ENCODE measurements at regions not wholly inside any gene's neighbourhood (a gene's known extent, or its start where the extent isn't known, plus 50 kb on each side); places are given as distances from the start of the nearest gene placed in this dataset.

GRCh38 chr2:100753444-100753843, 66.5 kb upstream of the NPAS2 start:
- H3K36me3 ChIP-seq = no peaks in the 10 kb centered on the region

GRCh38 chr2:100753881-100754280, 66.1 kb upstream of the NPAS2 start:
- H3K4me1 ChIP-seq = peaks cover 0 to 10% of the 10 kb centered on the region in 2 donors
- ATAC-seq (no peak), DNase-seq (no peak)
- intact Hi-C loops (cut with DNase I) = no loop called here
- H3K4me3 ChIP-seq = no peak overlapping the region
- no peaks in the 10 kb centered on the region for H3K36me3 ChIP-seq
- H3K27me3 ChIP-seq = no peaks in the 10 kb centered on the region
- H3K9me3 ChIP-seq = no peaks in the 10 kb centered on the region
- no peak overlapping the region for H3K27ac ChIP-seq
- TF ChIP-seq CTCF (IDR thresholded peaks at IDR 0.05) = no peak

More at GRCh38 chr2:100753444-100753843, 66.5 kb upstream of the NPAS2 start:
- Histone ChIP-seq H3K27me3 (no peaks in the 10 kb centered on the region), H3K4me3 (no peak overlapping the region), H3K27ac (no peak overlapping the region), H3K4me1 (peaks cover 0 to 10% of the 10 kb centered on the region in 2 donors), H3K9me3 (no peaks in the 10 kb centered on the region)
- no peak for ATAC-seq
- no peak for TF ChIP-seq CTCF (IDR thresholded peaks at IDR 0.05)
- no peak for DNase-seq
- intact Hi-C loops (cut with DNase I) = no loop called here

GRCh38 chr2:100754951-100755350, 65.0 kb upstream of the NPAS2 start:
- Histone ChIP-seq H3K4me1 (peaks cover 0 to 10% of the 10 kb centered on the region in 2 donors), H3K27ac (no peak overlapping the region), H3K27me3 (no peaks in the 10 kb centered on the region), H3K9me3 (no peaks in the 10 kb centered on the region), H3K4me3 (no peak overlapping the region), H3K36me3 (no peaks in the 10 kb centered on the region)
- intact Hi-C loops (cut with DNase I) = no loop called here
- DNase-seq = no peak
- TF ChIP-seq CTCF (IDR thresholded peaks at IDR 0.05) = no peak
- no peak for ATAC-seq

GRCh38 chr2:100755441-100755840, 64.5 kb upstream of the NPAS2 start:
- Histone ChIP-seq H3K36me3 (no peaks in the 10 kb centered on the region), H3K27me3 (no peaks in the 10 kb centered on the region), H3K27ac (no peak overlapping the region), H3K4me1 (peaks cover 0 to 10% of the 10 kb centered on the region in 2 donors), H3K9me3 (no peaks in the 10 kb centered on the region), H3K4me3 (no peak overlapping the region)
- no peak for TF ChIP-seq CTCF (IDR thresholded peaks at IDR 0.05)
- intact Hi-C loops (cut with DNase I) = no loop called here
- peak; percentile 20 for ATAC-seq
- DNase-seq = no peak

- H3K27ac ChIP-seq = no peak overlapping the region
- DNase-seq (no peak), ATAC-seq (no peak)
- H3K36me3 ChIP-seq = no peaks in the 10 kb centered on the region
- intact Hi-C loops (cut with DNase I) = no loop called here
- no peak for TF ChIP-seq CTCF (IDR thresholded peaks at IDR 0.05)
- no peak overlapping the region for H3K4me3 ChIP-seq
- H3K9me3 ChIP-seq = no peaks in the 10 kb centered on the region
- no peaks in the 10 kb centered on the region for H3K27me3 ChIP-seq
- H3K4me1 ChIP-seq = peaks cover 0 to 10% of the 10 kb centered on the region in 2 donors
Measured at GRCh38 chr2:100756704-100757103, 63.2 kb upstream of the NPAS2 start.
